Activated CD8-positive, alpha-beta T cell treated with anti-CD3 and anti-CD28 coated beads for 36 hours (primary cell): ENCODE measurements at regions not wholly inside any gene's neighbourhood (a gene's known extent, or its start where the extent isn't known, plus 50 kb on each side); places are given as distances from the start of the nearest gene placed in this dataset.

Experiments
- ATAC-seq: fragments of 200-7000 bp; cut with Tn5 transposase; one replicate; pipeline ENCODE4 v1.10.0; 2021; ENCODE audit warnings: mild to moderate bottlenecking, moderate library complexity
- CTCF ChIA-PET: fragments of 350-600 bp; sonication (Branson Sonifier 250); formaldehyde crosslinking; loops from one replicate; lab custom pipeline; 2021; ENCODE audit warnings: antibody characterized with exemption; lab: Charles Lee
- POLR2A ChIA-PET: fragments of 350-600 bp; sonication (Branson Sonifier 250); formaldehyde crosslinking; loops from one replicate; lab custom pipeline; 2021; ENCODE audit warnings: antibody characterized with exemption; lab: Charles Lee
- DNase-seq: peaks from one replicate; pipeline ENCODE4 v3.0.0-alpha.2; 2020
- H3K27ac Mint-ChIP-seq: one replicate; pipeline ENCODE4 v1.8.0; 2021; ENCODE audit warnings: mild to moderate bottlenecking, mixed read lengths
- H3K27me3 Mint-ChIP-seq: one replicate; pipeline ENCODE4 v1.8.0; 2021; ENCODE audit warnings: mixed read lengths
- H3K36me3 Mint-ChIP-seq: one replicate; pipeline ENCODE4 v1.8.0; 2021; ENCODE audit warnings: low read depth, mixed read lengths
- H3K4me1 Mint-ChIP-seq: one replicate; pipeline ENCODE4 v1.8.0; 2021; ENCODE audit warnings: low read depth, mixed read lengths
- H3K4me3 Mint-ChIP-seq: one replicate; pipeline ENCODE4 v1.8.0; 2021; ENCODE audit warnings: mild to moderate bottlenecking, moderate library complexity, mixed read lengths
- H3K9me3 Mint-ChIP-seq: one replicate; pipeline ENCODE4 v1.8.0; 2021; ENCODE audit warnings: mixed read lengths
- CTCF ChIP-seq: fragments of 200-600 bp; IDR thresholded peaks from one replicate; pipeline ENCODE4 v1.8.0; 2022; ENCODE audit warnings: antibody characterized with exemption, mild to moderate bottlenecking
- intact Hi-C: fragments of 100-400 bp; cut with micrococcal nuclease; formaldehyde crosslinking; loops from one replicate; pipeline ENCODE4 v1.10.0; 2022

GRCh38 chr4:152101556-152102435, 341.0 kb upstream of the GATB start:
- Mint-ChIP-seq H3K4me3 (peak overlapping the region; percentile 77), H3K9me3 (no peaks in the 10 kb centered on the region), H3K4me1 (peaks cover 81% of the 10 kb centered on the region), H3K27me3 (no peaks in the 10 kb centered on the region), H3K36me3 (peaks cover 12% of the 10 kb centered on the region), H3K27ac (peak overlapping the region; percentile 96)
- TF ChIP-seq CTCF = no peak
- ATAC-seq = no peak
- CTCF ChIA-PET = interaction anchor here (1.1 to 2.0 kb wide), 4 partner anchors 8 to 45 kb away, joined by 4 to 8 read pairs (median 4); no protein-coding TSS in a partner anchor
- POLR2A ChIA-PET = interaction anchor here (0.8 to 2.2 kb wide), 7 partner anchors 9 to 434 kb away, joined by 3 to 11 read pairs (median 4); partner anchors contain the start of gene FBXW7
- DNase-seq = peak; percentile 51
- intact Hi-C loops = no loop called here

GRCh38 chr4:152100379-152101201, 339.8 kb upstream of the GATB start:
- peaks cover 12% of the 10 kb centered on the region for H3K36me3 Mint-ChIP-seq
- ChIA-PET POLR2A (interaction anchor here (1.1 to 2.2 kb wide), 5 partner anchors 10 to 21 kb away, joined by 3 to 11 read pairs (median 5); no protein-coding TSS in a partner anchor), CTCF (interaction anchor here (1.3 to 2.0 kb wide), 6 partner anchors 8 to 20 kb away, joined by 4 to 8 read pairs (median 4); no protein-coding TSS in a partner anchor)
- intact Hi-C loops = no loop called here
- H3K4me3 Mint-ChIP-seq = peak overlapping the region; percentile 77
- ATAC-seq (peak; percentile 90), DNase-seq (peak; percentile 88)
- TF ChIP-seq CTCF = no peak
- H3K4me1 Mint-ChIP-seq = peaks cover 82% of the 10 kb centered on the region
- no peaks in the 10 kb centered on the region for H3K9me3 Mint-ChIP-seq
- no peaks in the 10 kb centered on the region for H3K27me3 Mint-ChIP-seq
- H3K27ac Mint-ChIP-seq = peak overlapping the region; percentile 96

- no peak for TF ChIP-seq CTCF
- Mint-ChIP-seq H3K4me1 (peaks cover 84% of the 10 kb centered on the region), H3K9me3 (no peaks in the 10 kb centered on the region), H3K4me3 (peak overlapping the region; percentile 77), H3K36me3 (peaks cover 12% of the 10 kb centered on the region), H3K27me3 (no peaks in the 10 kb centered on the region), H3K27ac (peak overlapping the region; percentile 96)
- ATAC-seq (no peak), DNase-seq (no peak)
- intact Hi-C loops = no loop called here
- CTCF ChIA-PET = interaction anchor here (1.3 to 2.0 kb wide), 4 partner anchors 10 to 19 kb away, joined by 4 to 8 read pairs (median 4); no protein-coding TSS in a partner anchor
- POLR2A ChIA-PET = interaction anchor here (1.8 to 2.2 kb wide), 2 partner anchors 10 kb away, joined by 11 read pairs; no protein-coding TSS in a partner anchor
Observed at GRCh38 chr4:152099981-152100378, 339.2 kb upstream of the GATB start.

- Mint-ChIP-seq H3K4me1 (peaks cover 84% of the 10 kb centered on the region), H3K27me3 (no peaks in the 10 kb centered on the region), H3K4me3 (no peak overlapping the region), H3K27ac (peak overlapping the region; percentile 96), H3K36me3 (peaks cover 11% of the 10 kb centered on the region), H3K9me3 (no peaks in the 10 kb centered on the region)
- POLR2A ChIA-PET = interaction anchor here (2.2 kb wide), 1 partner anchor 10 kb away, joined by 11 read pairs; no protein-coding TSS in a partner anchor
- no peak for TF ChIP-seq CTCF
- no peak for ATAC-seq
- intact Hi-C loops = no loop called here
- no peak for DNase-seq
- CTCF ChIA-PET = interaction anchor here (1.3 to 2.0 kb wide), 3 partner anchors 10 to 16 kb away, joined by 4 to 8 read pairs (median 5); no protein-coding TSS in a partner anchor
Observed at GRCh38 chr4:152099555-152099954, 338.7 kb upstream of the GATB start.
